Activated T-cell treated with anti-CD3 and anti-CD28 coated beads for 24 hours (primary cell): ENCODE measurements at regions not wholly inside any gene's neighbourhood (a gene's known extent, or its start where the extent isn't known, plus 50 kb on each side); places are given as distances from the start of the nearest gene placed in this dataset.

ENCODE experiments used
- DNase-seq: peaks from one replicate; pipeline ENCODE4 v3.0.0-alpha.2; 2020; ENCODE audit warnings: low read depth

- peak; percentile 49 for DNase-seq
Observed at GRCh38 chr9:129487658-129488483, 133.0 kb downstream of the C9orf50 start.

- DNase-seq, result no peak
Observed at GRCh38 chr9:129486756-129487657, 133.9 kb downstream of the C9orf50 start.

DNA sequence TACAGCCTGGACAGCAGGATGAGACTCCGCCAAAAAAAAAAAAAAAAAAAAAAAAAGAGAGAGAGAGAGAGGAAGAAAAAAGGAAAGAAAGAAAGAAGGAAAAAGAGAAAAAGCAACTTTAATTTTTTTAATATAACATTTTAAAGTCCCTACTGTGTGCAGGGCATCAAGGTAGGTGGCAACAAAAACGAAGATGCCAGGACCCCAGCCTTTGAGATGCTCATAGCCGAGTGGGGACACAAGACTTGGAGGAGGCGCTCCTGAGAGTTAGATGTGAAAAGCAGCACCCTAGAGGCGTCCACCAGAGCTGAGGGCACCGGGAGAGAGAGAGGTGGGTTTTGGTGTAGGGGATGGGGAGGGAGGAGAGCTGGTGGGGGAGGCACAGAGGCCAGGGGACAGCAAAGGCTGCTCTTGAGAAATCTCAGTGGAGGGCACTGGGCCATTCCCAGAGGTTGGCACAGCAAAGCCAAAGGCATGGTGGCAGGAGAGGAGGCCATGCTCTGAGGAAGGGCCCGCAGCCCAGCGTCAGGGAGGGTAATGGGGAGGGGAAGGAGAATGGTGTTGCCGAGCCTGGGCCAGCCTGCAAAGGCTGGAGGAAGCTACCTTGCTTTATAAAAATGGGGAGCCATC is 135.6 kb downstream of the C9orf50 start:
- no peak for DNase-seq

- DNase-seq, result no peak
Observed at GRCh38 chr9:129484352-129485000, 136.4 kb downstream of the C9orf50 start.

DNA sequence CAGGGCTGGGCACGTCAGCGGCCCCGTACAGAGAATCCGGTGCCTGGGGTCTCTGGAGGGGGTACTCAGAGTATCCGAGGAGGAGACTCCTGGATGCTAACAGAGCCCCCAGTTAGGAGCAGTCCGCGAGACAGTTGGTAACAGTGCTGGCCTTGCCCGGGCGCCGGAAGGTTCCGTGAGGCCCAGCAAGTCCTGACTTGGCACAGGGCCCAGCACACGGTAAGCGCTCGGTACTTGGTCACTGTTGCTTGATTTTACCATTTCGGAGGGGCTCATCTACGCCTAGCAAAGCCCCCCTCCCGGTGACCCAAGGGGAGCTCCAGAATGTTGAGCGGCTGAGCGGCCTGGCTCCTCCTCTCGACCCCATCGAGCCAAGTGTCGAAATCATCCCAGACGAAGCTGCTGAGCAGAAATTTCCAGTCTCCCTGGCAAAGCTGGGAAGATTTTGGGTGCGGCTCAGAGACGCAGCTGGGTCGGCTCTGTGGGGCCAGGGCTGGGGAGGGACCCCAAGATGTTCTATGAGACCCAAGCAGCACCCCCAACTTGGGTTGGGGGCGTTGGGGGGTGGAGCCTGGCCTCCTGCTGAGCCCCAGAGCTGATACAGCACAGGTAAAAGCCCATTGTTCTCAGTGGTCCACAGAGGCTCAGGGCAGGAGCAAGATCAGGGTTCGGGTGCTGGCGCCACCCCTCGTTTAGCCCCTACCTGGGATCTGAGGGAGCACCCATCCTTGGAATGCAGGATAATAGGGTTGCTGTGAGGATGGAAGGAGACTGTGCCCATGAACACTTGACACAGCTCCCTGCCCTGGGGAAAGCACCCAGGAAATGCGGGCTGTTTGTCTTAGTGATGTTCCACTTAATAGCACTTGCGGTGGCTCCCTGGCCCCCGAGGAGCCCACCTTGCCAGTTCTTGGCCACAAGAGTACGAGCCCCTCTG is 137.2 kb downstream of the C9orf50 start:
- DNase-seq, result no peak

DNA sequence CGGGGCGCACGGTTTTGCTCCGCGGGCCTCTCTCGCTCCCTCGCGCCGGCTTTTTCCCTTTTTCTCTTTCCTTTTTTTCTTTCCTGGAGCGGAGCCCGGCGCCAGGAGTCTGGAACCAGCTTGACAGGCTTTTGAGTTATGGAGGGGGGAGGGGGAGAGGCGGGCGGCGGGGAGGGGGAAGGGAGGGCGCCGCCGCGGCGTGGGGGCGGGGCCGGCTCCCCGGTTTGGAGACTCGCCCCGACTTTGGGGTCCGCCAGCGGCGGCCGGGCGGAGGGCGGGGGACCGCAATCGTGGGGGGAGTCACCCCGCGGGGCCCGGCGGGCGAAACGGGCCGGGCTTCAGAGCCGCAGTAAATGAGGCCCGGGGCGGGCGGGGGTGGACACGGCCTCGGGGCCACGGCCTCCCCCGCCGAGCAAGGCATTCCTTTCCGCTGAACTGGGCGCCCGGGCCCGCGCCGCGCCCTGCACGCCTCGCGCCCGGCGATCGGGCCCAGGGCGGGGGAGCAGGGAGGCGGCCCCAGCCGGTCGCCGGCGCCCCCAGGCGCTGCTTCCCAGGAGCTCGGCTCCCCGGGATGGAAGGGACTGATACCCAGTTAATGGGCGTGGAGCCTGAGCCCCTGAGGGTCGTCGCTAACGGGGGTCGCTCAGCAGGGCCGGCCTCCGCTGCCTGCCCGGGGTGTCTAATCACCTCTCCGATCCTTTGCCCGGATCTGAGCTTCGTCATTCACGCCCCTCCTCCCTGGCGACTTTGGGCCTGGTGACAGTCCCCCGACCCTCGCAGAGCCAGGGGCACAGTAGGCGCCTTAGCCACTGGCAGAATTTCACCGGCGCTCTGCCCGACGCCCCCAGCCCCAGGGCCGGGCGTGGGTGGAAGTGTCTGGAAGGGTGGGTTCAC is 138.1 kb downstream of the C9orf50 start:
- no peak for DNase-seq

DNA sequence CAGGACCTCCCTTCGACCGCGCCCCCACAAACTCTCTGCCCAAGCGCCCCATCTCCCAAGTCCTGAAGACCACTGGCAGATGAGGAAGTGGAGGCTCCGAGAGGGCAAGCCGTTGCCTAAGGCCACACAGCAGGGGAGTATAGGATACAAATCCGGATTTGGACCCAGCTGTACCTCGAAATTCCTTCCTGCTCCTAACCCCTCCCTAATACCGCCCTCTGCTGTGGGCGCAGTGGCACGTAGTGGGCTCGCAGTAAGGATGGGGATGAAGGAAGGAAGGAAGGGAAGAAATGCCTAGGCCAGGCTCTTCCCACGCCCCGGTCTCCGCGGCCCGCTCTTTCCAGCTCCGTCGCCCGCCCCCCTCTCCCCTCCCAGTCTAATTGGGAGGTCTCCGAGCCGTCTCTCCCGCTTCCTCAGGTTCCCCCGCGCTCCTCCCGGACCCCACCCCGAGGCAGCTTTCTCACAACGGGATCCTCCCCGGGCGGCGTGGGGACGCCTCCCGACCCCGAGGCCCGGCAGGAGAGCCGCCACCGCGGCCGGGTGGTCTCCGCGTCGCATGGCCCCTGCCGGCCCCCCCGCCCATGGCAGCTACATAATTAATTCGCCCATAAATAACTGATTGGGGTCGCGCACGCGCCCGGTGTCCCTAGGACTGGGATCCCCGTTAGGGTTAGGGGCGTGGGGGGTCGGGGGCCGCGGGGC is 138.9 kb downstream of the C9orf50 start:
- no peak for DNase-seq

GRCh38 chr9:129481424-129481809 is 139.5 kb downstream of the C9orf50 start:
- DNase-seq, result no peak

DNA sequence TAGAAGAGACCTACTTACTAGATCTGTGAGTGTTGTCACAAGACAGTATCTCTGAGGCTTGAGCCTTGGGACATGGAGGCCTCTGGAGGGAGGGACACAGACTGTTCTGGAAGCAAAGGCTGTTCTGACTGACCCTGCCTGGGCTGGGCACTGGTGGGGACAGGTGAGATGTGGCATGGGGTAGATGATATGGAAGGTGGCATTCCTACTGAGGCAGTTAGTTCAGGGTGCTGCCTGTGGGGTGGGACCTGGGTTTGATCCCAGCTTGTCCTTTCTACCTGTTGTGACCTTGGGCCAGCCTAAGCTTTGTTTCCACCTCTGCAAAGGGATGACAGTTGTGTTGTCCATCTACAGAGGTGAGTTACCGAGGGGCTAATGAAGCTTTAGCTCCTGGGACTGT is 140.2 kb downstream of the C9orf50 start:
- no peak for DNase-seq

- DNase-seq, result no peak
Observed at GRCh38 chr9:129480227-129480626, 140.7 kb downstream of the C9orf50 start.

- no peak for DNase-seq
Observed at GRCh38 chr9:129479631-129480011, 141.3 kb downstream of the C9orf50 start.

DNA sequence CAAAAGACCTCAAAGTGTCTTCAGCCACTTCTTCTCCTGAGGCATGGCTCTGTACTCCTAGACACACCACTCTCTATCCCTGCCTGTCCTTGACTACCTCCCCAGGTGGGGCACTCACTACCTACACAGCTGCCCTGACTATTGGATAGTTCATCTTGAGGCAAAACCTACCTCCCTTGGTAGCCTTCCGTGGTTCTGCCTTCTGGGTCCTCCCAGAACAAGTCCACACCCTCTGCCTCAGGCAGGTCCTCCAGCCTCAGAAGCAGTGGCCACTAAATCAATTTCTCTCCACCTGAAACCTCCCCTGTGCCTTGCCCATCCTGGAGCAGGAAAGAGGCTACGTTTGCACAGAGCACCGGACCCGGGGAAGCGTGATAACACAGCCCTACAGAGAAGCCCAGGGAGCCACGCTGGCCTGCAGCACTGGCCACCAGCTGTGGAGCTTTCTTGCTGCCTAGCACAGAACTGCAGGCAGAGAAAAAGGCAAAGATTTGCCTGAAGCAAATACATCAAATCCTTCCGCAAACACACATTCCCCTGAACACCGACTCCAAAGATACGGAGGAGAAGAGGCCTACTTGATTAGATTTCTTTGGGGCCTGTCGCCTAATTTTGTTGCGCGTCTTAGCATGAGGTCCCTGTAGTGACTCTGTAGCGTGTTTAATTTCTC is 141.8 kb downstream of the C9orf50 start:
- DNase-seq, result no peak

- DNase-seq, result no peak
Observed at GRCh38 chr9:129478461-129478860, 142.4 kb downstream of the C9orf50 start.

DNA sequence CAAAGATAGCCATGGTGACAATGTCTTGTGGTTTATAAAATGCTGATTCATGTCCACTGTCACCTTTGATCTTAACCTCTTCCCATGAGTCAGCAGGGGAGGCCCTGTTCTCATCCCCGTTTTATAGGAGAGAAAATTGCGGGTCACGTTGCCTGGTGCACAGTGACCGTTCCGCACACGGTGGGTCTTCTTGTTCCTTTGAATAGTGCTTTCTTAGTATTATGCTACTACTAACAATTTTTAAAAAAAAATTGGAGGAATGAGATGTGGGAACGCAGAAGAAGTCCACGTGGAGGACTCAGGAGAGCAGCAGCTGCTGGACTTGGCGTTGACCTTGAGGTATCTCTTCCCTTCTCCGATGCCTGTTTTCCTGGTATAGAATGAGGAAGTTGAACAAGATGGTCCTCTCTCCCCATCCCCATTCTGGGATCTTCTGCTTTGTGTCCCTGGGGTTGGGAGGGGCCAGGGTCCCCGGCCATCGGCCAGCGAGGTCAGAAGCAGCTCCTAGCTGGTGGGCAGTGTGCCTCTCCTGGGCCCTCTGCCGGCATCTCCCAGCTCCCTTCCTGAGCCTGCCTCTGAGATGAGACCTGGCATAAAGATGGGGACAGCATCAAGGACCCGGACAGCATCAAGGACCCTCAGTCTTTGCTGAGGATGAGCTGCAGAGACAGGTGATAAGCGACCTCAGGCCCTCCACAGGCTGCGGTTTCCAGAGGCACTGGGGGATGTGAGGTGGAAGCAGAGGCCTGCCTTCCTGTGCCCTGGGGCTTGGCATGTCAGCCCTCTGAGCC is 143.9 kb downstream of the C9orf50 start:
- no peak for DNase-seq

GRCh38 chr9:129474740-129475404 is 146.0 kb downstream of the C9orf50 start:
- DNase-seq, result no peak

DNA sequence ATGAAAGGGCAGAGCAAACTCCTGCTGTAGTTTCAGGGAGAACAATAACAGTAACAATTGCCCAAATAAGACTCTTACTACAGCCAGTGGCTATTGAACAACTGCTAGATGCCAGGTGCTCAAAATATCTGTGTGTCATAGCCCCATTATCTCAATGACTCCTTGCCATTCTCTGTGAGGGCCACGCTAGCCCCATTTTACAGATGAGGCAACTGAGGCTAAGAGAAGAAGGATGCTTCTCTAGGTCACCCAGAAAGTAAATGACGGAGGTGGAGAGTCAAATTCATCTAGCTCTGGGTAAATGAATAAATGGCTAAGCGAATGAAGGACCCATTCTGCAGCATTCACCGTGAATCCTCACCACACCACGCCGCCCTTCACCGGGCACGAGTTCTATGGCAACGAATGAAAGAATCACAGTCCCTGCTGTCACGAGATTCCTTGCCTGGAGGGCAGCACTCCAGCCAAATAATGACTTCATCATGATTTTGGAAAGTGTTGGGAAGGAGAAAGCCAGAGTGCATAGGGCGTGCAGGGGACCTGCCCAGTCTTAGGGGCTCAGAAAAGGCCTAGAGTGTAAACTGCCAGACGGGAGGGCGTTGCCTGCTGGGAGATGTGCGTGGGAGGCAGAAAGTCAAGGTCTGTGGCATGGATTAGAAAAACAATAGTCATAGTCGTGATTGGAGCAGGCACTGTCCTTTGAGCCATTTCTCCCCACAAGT is 147.2 kb downstream of the C9orf50 start:
- no peak for DNase-seq

- DNase-seq, result no peak
Observed at GRCh38 chr9:129472651-129473102, 148.2 kb downstream of the C9orf50 start.
